Inflammatory macrophage treated with lipopolysaccharide for 1 hour (primary cell): ENCODE measurements at regions not wholly inside any gene's neighbourhood (a gene's known extent, or its start where the extent isn't known, plus 50 kb on each side); places are given as distances from the start of the nearest gene placed in this dataset.

Source experiments
- DNase-seq, 2 donors: peaks; one replicate each; pipeline ENCODE4 v3.0.0-alpha.2; 2020 to 2022

- no peak for DNase-seq
Observed at GRCh38 chr17:73757420-73757819, 113.2 kb upstream of the SDK2 start.

- DNase-seq, result no peak
Observed at GRCh38 chr17:73758245-73758644, 114.0 kb upstream of the SDK2 start.

DNA sequence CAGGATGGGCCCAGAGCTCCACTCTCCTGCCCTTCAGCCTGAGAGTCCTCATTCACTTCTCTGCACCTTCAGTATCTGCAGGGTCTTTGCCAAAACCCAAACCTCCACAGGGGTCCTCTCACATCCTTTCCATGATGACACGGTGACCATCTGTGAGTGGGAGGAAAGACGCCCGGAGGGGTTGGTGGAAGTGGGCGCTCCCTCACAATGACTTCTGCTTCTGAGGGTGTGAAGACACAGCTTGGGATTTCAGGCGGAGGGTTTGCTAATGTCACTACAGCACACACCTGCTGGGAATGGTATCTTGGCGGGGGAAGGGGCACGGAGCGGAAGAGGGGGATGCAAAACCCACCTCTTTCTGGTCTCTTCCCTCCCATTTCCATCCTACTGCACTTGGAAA lies 115.1 kb upstream of the SDK2 start:
- no peak for DNase-seq

DNA sequence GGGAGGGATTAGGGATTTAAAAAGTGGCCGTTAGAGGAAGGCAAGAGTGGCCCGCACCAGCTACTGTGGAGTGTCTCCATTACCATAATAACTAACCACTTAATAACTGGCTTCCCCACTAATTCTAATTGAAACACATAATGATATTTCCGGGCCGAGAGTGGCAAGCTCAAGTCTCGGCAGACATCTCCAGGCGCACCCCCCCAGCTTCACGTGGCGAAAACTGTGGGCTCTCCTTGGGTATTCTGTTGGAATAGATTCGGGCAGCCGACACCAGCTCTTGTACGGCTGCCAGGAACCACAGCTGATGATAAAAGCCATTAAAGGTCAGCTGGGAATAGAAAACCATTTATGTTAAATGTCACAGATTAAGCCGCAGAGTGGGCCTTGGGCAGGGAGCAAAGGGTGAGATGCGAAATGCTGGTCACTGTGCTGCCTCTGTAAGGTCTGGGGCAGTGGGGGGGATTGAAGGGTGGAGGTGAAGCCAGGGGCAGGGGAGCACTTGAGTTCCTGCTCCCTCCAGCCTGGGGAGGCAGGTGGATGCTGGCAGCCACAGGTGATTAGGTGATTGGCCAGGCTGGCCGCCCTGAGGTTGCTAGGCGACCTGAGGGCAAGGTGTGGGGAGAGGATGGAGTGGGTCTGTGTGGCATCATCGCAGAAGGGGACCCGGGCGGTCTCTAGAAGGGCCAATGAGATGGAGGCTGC lies 115.6 kb upstream of the SDK2 start:
- no peak for DNase-seq

- DNase-seq, result peak in 1 of 2 donors; percentile 18
Observed at GRCh38 chr17:73760439-73760758, 116.2 kb upstream of the SDK2 start.

DNA sequence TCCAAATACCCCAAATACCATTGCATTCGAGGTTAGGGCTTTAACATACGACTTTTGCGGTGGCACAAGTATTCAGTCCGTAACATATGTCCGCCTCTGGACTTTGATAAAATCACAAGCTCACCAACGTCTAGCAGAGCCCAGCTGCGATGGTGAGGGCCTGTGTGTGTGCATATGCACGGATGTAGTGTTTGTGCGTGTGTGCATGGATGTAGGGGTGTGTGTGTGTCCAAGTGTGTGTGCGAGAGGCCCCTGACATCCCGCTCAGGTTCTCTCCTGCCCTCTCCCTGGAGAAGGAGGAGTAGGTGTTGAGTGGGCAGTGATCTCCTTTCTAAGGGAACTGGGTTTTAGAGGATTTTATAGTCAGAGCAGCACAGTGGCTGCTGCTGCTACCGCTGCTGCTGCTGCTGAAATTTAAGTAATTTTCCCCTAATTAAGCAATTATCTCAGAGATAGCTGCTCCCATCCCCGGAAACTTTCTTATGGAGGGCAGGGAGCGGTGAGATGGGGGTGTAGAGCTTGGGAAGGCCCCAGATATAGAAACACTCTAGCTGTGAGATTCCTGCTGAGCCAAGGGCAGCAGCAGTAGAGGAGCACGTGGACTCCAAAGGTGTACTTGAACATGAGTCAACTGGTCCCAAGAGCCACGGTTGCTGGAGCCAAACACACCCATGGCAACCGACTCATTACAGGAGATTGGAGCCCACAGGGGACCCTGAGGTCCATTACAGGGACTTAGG lies 121.7 kb upstream of the SDK2 start:
- no peak for DNase-seq

DNA sequence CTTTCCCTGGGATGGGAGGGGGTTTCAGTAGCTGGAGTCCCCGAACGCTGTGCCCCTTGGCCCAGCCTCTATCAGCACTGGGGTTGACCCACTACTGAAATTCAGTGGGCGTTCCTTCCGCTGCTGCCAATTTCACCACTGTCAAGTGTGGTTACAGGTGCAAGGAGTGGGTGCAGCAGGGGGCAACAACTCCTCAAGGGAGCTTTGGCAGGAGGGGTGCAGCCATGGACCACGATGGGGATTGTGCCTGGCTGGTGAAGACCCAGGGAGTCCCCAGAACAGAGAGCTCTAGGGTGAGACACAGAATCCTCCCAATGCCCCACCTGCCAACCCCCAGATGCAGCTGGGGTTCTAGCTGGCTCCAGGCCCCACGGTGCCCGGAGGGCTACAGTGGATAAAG lies 123.5 kb upstream of the SDK2 start:
- DNase-seq, result no peak

DNA sequence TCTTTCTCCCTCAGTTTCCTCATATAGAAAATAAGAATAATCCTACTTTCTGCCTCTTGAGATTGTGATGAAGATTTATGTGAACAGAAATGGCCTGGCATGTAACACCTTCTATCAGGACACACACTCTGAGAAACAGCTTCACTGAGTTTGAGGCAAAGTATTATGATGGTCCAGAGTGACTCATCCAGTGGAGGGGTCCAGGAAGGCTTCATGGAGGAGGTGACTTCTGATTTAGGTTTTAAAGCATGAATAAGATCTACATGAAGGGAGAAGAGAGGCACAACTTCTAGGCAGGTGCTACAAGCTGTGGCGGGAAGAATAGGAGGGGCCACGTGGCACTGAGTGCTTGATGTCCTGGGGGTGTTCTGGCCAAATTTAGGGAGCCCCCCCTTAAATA lies 124.4 kb upstream of the SDK2 start:
- no peak for DNase-seq

DNA sequence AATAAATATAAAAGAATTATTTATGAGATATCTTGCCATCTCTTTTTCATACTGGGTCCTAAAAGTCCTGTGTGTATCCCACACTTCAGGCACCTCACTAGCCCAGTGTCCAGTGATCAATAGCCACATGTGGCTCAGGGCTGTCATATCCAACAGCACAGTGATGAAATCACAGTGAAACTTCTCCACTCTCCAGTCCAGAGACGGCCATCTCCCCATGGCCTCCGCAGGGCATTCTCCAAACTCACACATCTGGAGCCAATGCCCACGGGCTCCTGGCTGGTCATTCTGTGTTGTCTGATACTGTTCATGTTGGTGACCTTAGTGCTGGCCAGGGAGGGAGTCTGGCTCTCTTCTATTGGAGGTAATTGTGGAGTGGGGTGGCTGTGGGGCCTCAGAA lies 125.2 kb upstream of the SDK2 start:
- DNase-seq, result no peak

DNA sequence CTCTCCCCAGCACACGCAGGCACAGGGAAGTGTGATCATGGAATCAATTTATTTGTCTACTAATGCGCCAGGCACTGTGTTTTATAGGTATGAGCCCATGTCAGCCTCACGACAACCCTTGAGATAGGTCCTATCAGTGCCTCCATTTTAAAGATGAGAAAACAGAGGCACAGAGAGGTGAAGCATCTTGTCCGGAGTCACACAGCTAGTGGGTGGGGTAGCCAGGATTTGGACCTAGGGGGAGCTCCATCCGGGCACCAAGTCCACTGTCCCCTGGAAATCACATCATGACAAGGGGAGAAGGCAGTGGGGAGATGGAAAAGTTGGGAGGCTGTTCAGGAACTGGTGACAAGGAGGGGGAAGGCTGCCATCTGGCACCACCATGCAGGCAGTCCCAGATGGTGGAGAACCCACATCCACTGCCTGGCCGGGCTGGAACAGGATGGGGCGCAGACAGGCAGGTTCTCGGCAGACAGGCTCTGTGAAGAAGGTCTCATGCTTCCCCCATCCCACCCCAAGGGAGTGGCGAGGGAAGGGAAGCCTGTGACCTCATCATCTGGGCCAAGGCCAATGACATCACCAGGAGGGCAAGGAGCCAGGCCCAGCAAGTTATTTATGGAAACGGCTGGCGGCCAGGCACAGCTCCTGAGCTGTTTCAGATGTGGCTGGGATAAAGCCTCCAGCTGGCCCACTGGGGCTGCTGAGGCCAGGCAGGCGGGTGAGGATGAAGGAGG lies 126.0 kb upstream of the SDK2 start:
- DNase-seq, result peak; percentile 27 to 37

GRCh38 chr17:73770849-73771229 lies 126.6 kb upstream of the SDK2 start:
- DNase-seq, result no peak

GRCh38 chr17:73772107-73772705 lies 128.0 kb upstream of the SDK2 start:
- no peak for DNase-seq

GRCh38 chr17:73773702-73774101 lies 129.5 kb upstream of the SDK2 start:
- DNase-seq, result no peak

- DNase-seq, result no peak
Observed at GRCh38 chr17:73774852-73775251, 130.6 kb upstream of the SDK2 start.

DNA sequence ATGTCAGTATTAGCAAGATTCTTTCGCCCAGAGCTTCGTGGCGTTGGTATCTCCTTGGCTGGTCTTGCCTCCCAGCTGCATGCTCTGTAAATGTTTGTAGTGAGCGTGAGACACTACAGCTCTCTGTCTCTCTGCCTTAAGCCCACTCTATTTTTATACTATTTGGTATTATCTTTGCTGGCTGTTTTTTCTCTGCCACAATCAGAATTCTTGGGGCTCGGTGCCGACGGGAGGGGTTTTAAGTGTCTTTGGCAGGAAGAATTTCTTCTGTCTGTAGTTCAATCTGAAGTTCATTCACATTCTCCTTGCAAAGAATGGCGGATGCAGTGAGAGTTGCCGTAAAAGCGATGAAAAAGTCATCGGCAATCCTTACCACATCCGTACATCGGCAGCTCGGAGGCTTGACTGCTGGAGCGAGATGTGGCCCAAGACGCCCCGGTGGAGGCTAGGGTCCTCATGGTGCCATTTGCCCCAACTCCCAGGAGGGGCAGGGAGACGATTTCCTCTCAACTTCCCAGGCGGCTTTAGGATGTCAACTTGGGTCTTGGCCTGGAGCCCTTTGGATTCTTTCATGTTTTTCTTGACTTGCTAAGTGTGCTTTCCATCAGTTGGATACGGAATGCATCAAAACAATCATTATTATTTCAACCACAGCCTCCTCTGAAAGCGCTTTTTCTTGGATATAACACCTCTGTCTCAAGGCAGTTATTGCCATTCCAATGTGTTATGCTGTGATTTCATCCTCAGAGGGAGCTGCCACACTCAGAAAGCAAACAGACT lies 132.3 kb upstream of the SDK2 start:
- no peak for DNase-seq

DNA sequence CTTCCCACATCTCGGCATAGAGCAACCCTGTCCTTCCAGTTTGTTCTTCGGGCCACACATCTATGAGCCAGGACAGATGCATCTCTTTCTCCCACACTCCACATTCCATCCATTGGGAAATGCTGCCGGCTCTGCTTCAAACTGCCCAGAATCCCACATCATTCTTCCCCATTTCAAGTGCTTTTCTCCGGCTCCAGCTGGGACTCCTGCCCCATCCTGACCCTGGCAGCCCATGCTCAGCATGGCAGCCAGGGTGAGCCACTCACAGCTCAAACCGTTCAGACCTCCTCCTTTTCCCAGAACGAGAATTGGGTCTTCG lies 132.8 kb upstream of the SDK2 start:
- DNase-seq, result no peak

- DNase-seq, result no peak
Observed at GRCh38 chr17:73782231-73782630, 138.0 kb upstream of the SDK2 start.

- peak in 1 of 2 donors; percentile 10 for DNase-seq
Observed at GRCh38 chr17:73782641-73783381, 138.6 kb upstream of the SDK2 start.

DNA sequence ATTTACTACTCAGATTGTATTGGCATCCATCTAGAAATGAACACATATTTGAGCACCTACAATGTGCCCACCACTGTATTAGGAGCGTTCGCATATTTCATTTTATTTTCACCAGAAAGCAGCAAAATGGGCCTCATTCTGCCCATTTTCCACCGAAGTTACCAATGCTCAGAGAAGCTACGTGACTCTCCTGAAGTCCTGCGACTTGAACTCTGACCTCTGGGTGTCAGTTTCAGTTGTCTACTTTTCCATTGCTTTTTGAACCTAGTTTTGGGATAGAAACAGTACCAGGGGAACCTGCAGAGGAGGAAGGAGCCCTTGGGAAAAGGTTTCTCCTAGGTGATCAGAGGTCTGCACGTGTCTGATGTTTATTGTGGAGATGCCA lies 139.1 kb upstream of the SDK2 start:
- DNase-seq, result no peak

DNA sequence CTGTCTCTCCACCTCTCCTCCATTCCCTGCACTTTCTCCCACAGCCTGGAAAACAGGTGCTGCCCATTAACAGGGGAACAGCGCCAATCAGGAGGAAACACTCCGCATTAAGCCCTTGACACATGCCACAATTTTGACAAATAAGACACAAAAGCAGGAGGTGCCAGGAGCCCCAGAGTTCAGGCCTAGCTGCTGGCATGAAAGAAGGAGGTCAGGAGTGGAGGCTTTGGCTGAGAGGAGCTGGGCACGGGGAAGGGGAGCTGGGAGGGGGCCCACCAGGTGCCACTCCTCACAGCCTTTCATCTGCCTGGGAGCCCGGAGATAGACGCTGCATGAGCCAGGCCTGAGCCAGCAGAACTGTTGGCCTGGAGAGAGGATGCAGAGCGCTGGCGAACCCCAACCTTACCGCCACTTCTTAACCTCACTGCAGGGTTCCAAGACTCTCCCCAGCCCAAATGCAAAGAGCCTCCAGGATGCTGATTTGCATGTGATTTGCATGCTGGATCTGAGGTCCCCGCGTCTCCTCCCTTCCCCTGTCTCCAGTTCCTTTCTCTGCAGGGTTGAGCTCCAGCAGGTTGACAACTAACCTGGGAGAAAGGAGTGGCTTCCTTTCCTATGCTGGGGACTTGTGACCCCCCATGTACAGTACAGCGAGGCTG lies 139.8 kb upstream of the SDK2 start:
- no peak for DNase-seq

DNA sequence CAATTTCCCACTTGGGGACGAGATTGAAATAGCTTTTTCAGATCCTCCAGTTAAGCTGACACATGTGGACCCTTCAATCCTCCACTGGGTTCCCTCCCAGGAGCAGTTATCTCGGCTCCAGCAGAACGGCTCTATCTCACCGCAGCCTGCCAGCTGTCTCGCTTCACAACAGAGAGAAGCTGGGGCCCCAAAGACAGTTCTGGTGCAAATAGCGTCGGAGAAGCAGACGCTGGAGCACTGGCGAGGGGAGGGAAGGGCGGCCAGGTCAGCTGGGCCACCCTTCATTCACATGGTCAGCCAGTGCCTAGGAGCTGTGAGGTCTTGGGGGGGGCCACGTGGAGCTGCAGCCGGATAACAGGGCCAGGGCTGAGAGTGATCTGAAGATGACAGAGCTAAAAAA lies 141.3 kb upstream of the SDK2 start:
- no peak for DNase-seq
